HG02981 (cell line): ENCODE measurements at regions not wholly inside any gene's neighbourhood (a gene's known extent, or its start where the extent isn't known, plus 50 kb on each side); places are given as distances from the start of the nearest gene placed in this dataset.

Experiments
- ATAC-seq: cut with Tn5 transposase; IDR thresholded peaks from one replicate; pipeline ENCODE4 v1.9.1; 2021; ENCODE audit warnings: mild to moderate bottlenecking, moderate library complexity; ENCODE audit not compliant: unreplicated experiment

GRCh38 chr20:60543598-60543997 is 585.4 kb downstream of the CDH26 start:
- ATAC-seq: no peak

GRCh38 chr20:60553095-60553494 is 594.9 kb downstream of the CDH26 start:
- no peak for ATAC-seq

- ATAC-seq: no peak
These were observed 600.3 kb downstream of the CDH26 start for GRCh38 chr20:60558486-60558885.

- no peak for ATAC-seq
These were observed 601.2 kb downstream of the CDH26 start for GRCh38 chr20:60559462-60559861.

- ATAC-seq: no peak
These were observed 602.8 kb downstream of the CDH26 start for GRCh38 chr20:60561052-60561451.

- ATAC-seq: no peak
These were observed 606.9 kb downstream of the CDH26 start for GRCh38 chr20:60565083-60565482.

GRCh38 chr20:60565551-60565950 is 607.3 kb downstream of the CDH26 start:
- ATAC-seq: no peak

GRCh38 chr20:60569116-60569515 is 610.9 kb downstream of the CDH26 start:
- ATAC-seq: no peak

- no peak for ATAC-seq
These were observed 612.5 kb downstream of the CDH26 start for GRCh38 chr20:60570481-60571277.

- ATAC-seq: no peak
These were observed 614.9 kb downstream of the CDH26 start for GRCh38 chr20:60573003-60573680.

GRCh38 chr20:60576236-60576635 is 618.0 kb downstream of the CDH26 start:
- no peak for ATAC-seq

- ATAC-seq: no peak
These were observed 621.8 kb downstream of the CDH26 start for GRCh38 chr20:60579941-60580515.

GRCh38 chr20:60581606-60582115 is 623.4 kb downstream of the CDH26 start:
- ATAC-seq: no peak

- ATAC-seq: no peak
These were observed 625.5 kb downstream of the CDH26 start for GRCh38 chr20:60583741-60584140.

- ATAC-seq: no peak
These were observed 626.0 kb downstream of the CDH26 start for GRCh38 chr20:60584221-60584620.

- ATAC-seq: no peak
These were observed 627.4 kb downstream of the CDH26 start for GRCh38 chr20:60585651-60586050.

GRCh38 chr20:60586269-60587050 is 628.2 kb downstream of the CDH26 start:
- ATAC-seq: no peak

- ATAC-seq: no peak
These were observed 629.8 kb downstream of the CDH26 start for GRCh38 chr20:60587986-60588385.

- no peak for ATAC-seq
These were observed 631.4 kb downstream of the CDH26 start for GRCh38 chr20:60589623-60590022.

- no peak for ATAC-seq
These were observed 633.1 kb downstream of the CDH26 start for GRCh38 chr20:60591172-60591799.

GRCh38 chr20:60598528-60598927 is 640.3 kb downstream of the CDH26 start:
- ATAC-seq: no peak
